Stimulated activated CD8-positive, alpha-beta memory T cell treated with anti-CD3 and anti-CD28 coated beads, Interleukin-4, amount 100 ng/mL, for 24 hours (primary cell): ENCODE measurements at regions not wholly inside any gene's neighbourhood (a gene's known extent, or its start where the extent isn't known, plus 50 kb on each side); places are given as distances from the start of the nearest gene placed in this dataset.

Experiments
- DNase-seq: peaks from one replicate; pipeline ENCODE4 v3.0.0-alpha.2; 2020; ENCODE audit warnings: low read depth

GRCh38 chr6:168908887-168909286, 344.8 kb downstream of the THBS2 start:
- no peak for DNase-seq

GRCh38 chr6:168908166-168908565, 345.5 kb downstream of the THBS2 start:
- no peak for DNase-seq

DNA sequence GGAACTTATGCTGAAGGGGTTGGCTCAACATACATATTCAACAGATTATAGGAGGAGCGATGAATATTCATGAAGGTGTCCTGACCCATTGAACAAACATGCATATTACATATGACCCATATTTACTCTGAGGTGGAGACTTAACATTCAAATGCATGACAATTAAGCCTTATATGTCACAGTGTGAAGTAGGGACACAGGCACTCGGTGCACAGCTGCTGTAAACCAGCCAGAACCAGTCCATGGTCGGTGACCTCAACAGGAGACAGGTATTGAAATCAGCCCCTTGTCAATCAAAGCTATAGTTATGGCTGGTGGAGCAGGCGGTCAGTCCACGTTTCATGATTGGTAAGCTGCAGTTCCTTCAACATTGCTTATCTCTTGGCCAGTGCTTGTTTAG, 347.3 kb downstream of the THBS2 start:
- DNase-seq, result no peak

- no peak for DNase-seq
These were observed 348.1 kb downstream of the THBS2 start for GRCh38 chr6:168905451-168906090.

GRCh38 chr6:168903613-168904345, 349.9 kb downstream of the THBS2 start:
- no peak for DNase-seq

GRCh38 chr6:168902075-168902474, 351.6 kb downstream of the THBS2 start:
- DNase-seq, result no peak

GRCh38 chr6:168901076-168901475, 352.6 kb downstream of the THBS2 start:
- no peak for DNase-seq

DNA sequence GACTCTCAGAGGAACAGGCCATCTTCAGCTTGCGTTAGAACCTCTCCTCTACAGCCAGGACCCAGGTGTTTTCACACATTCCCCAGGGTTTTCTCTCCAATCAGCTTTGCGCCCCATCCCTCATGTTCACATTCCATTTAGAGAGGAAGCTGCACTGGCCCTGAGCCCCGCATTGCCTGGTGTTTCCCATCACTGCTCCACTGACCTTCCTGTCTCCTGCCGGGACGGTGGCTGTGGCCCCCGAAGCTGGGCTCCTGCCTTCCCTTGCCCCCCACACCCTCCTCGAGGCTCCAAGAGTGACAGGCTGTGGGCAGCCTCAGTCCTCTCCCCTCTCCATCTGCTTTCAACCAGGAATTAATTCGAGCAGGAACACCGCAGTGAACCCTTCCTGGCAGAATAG, 357.3 kb downstream of the THBS2 start:
- DNase-seq, result no peak

DNA sequence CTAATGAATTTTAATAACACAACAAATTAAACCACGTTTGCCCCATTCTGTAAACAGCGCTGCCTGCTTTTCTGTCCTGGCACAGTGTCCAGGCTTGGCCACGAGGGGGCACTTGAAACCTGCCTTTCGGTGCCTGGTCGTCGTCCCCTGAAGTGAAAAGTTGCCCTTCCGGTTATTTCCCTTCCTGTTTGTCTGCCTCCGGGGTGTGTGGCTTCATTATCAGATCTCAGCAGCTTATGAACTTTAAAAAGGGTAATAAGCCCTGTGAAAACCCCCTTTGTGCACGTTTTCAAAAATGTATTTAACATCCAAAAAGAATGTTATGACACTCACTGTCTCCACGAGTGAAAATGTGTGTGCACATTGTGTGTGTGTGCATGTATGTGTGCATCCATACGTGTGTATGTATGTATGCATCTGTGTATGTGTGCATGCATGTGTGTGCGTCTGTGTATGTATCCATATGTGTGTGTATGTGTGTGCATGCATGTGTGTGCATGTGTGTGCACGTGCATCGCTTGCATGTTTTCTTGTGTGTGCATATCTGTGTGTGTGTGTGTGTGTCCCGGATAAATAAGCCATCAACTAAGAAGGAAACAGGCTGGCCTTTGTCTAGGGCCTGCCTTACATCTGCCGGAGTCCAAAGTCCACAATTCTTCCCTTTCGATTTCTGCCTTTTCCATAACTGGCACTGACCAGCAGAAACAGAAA, 358.4 kb downstream of the THBS2 start:
- peak; percentile 72 for DNase-seq

DNA sequence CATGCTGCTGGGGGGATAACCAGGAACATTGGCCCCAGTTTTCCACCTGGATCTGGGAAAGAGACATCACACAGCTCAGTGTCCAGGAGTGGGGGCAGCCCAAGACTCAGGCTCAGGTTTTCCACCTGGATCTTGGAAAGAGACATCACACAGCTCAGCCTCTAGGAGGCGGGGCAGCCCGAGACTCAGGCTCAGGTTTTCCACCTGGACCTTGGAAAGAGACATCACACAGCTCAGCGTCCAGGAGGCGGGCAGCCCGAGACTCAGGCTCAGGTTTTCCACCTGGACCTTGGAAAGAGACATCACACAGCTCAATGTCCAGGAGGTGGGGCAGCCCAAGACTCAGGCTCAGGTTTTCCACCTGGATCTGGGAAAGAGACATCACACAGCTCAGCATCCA, 361.6 kb downstream of the THBS2 start:
- DNase-seq, result no peak

GRCh38 chr6:168890981-168891365, 362.7 kb downstream of the THBS2 start:
- DNase-seq, result no peak

DNA sequence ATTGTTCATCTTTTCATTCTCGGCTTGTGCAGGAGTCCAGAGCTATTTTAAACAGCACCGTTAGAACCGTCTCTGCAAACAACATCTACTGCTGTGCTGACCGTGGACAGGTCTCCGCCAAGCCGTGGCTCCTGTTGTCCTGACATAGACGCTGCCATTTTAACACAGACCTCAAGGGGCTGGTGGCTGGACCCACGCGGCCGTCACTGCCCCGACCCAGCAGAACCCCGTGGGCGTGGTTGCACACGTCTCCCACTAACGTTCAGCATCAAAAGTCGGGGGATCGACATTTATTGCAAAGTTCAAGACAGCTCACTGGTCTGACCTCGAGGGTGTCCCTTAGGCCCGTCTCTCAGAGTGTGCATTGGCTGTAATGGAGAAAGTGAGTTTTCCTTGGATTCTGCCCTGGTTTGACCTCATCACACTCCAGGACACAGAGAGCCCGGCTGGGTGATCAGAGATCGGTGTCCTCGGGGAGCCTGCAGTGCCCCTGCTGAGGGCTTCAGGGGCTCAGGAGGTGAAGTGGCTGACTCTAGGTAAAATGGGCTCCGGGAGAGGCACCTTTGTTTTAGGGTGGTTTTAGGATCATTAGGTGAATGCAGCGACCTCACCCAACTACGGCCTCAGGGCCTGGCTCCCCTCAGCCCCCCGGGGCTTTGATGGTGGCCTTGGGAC, 363.2 kb downstream of the THBS2 start:
- DNase-seq, result no peak

- no peak for DNase-seq
These were observed 364.8 kb downstream of the THBS2 start for GRCh38 chr6:168888786-168889345.

GRCh38 chr6:168888102-168888501, 365.5 kb downstream of the THBS2 start:
- no peak for DNase-seq

GRCh38 chr6:168887621-168888020, 366.0 kb downstream of the THBS2 start:
- DNase-seq, result no peak

GRCh38 chr6:168886964-168887363, 366.7 kb downstream of the THBS2 start:
- no peak for DNase-seq

DNA sequence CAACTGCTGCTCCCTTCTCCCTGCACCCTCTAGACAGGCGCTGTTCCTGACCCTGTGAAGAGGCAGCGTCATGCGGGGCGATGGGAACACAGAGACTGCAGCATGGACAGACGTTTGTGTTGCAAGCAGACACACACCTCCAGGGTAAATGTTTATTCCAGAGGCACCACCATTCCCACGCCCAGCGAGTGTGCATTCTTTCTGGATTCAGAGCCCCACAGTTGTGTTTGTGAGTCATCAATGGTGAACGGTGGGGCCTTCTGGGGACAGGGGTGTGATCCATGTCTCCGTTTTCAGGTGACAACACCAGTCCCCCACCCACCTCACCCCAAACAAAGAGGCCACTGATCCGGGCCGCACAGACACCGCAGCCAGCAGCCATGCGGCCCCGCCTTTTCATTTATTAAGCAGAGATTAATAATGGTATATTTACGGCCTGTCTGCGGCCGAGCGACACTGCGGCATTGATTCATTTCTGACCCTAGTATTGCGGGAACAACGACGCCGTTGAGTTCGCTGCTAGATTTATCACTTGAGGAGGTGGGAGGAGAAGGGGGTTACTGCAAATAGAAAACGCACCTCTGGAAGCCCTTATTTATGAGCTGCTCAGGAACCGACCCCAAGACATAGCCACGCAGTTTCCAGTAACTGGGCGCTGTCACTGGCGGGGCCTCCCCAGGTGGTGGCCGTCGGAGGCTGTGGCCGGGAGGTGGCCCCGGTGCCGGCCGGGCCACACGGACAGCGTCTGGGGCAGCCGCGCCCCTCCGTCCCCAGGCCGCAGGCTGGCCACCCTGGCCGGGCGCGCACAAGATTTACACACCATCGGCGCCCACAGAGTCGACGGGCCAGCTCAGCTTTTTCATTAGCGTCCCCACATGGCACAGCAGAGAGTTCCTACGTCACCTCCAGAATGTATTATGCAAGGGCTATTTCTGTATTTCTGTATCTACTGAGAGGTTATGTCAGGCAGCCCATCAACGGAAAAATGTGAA, 367.6 kb downstream of the THBS2 start:
- DNase-seq, result no peak

DNA sequence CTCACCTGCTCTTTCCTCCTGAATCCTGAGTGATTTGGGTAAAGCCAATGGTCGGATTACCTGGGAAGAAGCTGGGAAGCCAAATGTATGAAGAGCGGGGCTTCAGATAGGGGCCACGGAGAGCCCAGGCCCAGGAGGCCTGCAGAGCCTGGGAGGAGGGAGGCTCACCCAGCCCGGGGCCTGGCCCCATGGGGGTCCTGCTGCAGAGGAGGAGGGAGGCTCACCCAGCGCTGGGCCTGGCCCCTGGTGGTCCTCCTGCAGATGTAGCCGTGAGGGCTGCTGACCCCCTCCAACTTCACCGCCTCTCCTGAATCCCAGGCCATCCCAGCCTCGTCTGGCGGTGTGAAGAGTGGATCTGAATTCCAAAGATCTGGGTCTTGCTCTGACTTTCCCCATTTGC, 368.4 kb downstream of the THBS2 start:
- no peak for DNase-seq

DNA sequence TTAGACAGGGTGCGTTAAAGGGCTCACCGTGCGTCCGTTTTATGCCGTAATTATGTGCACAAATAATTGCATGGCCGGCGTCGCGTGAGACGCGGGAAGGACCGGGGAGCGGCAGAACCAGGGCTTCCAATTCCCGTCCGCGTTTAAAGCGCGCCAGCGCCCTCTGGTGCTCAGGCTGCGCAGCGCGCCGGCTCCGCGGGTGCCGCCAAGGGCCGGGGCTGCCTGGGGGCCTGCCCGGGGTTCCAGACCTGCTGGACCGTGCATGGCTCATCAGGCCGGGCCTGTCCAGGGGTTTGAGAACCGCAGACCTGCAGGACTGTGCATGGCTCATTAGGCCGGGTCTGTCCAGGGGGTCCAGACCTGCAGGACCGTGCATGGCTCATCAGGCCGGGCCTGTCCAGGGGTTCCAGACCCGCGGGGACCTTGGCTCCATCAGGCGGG, 369.0 kb downstream of the THBS2 start:
- DNase-seq, result peak; percentile 74

- DNase-seq, result peak; percentile 3
These were observed 369.5 kb downstream of the THBS2 start for GRCh38 chr6:168884050-168884645.
